K562 (cell line): ENCODE measurements at regions not wholly inside any gene's neighbourhood (a gene's known extent, or its start where the extent isn't known, plus 50 kb on each side); places are given as distances from the start of the nearest gene placed in this dataset.

Experiments
- ATAC-seq: fragments of 200-7000 bp; cut with Tn5 transposase; 3 replicates; pipeline ENCODE4 v1.9.1; 2020; ENCODE audit warnings: moderate library complexity
- BruUV-seq: library from RNA; stranded (reverse); fragments of 400-500 nt; replicated peaks from 2 replicates; lab custom pipeline; 2021; lab: Mats Ljungman, UMichigan
- CTCF ChIA-PET: fragments of 300-600 bp; formaldehyde crosslinking; extraction: SDS; loops from one replicate; lab custom pipeline; 2021; ENCODE audit warnings: low intra/inter-chr PET ratio; lab: Yijun Ruan, JAX
- POLR2A ChIA-PET: fragments of 300-600, 350-650 bp; sonication (Branson Sonifier 250); formaldehyde crosslinking; extraction: SDS; loops from one replicate; lab custom pipeline; 2021; ENCODE audit warnings: antibody characterized with exemption, inconsistent platforms; lab: Yijun Ruan, JAX
- DNase-seq, 4 experiments: peaks; one replicate each; pipeline versions ENCODE4 v3.0.0 to v3.0.0-alpha.2; 2011 to 2018; ENCODE audit warnings: low spot score in 3 of 4, mixed read lengths in 3 of 4; ENCODE audit errors: extremely low read depth in 1 of 4
- FAIRE-seq: peaks from 2 replicates; lab custom pipeline; 2011; peaks lifted over from hg19 to GRCh38; lab: Jason Lieb, UNC
- H2AFZ ChIP-seq: 2 replicates; pipeline ENCODE4 v1.6.0; 2011; ENCODE audit warnings: low read depth, low read length, control low read depth, inconsistent platforms
- H3K27ac ChIP-seq: fragments of 200-600 bp; 3 replicates; pipeline ENCODE4 v1.8.0; 2011; ENCODE audit warnings: low read depth, mild to moderate bottlenecking, control low read depth, inconsistent platforms, low read length, moderate library complexity, mixed read lengths; ENCODE audit errors: extremely low read depth
- H3K27me3 ChIP-seq, 2 experiments: fragments of 300-600 bp in 1 of 2; 2 replicates in 1 of 2; 3 replicates in 1 of 2; pipeline versions ENCODE4 v1.6.0 to v1.8.0; 2011; ENCODE audit warnings: inconsistent platforms in 2 of 2, low read length in 2 of 2, mild to moderate bottlenecking in 1 of 2, mixed read lengths in 1 of 2, moderate library complexity in 1 of 2; ENCODE audit not compliant: control insufficient read depth in 2 of 2, insufficient read depth in 2 of 2
- H3K36me3 ChIP-seq: fragments of 300-600 bp; 3 replicates; pipeline ENCODE4 v1.8.0; 2011; ENCODE audit warnings: mild to moderate bottlenecking, low read length, inconsistent platforms; ENCODE audit not compliant: control insufficient read depth, insufficient read depth
- H3K4me1 ChIP-seq, 2 experiments: fragments of 200-600 bp in 1 of 2; replicated peaks in 1 of 2; 2 replicates in 1 of 2; 3 replicates in 1 of 2; pipeline versions ENCODE4 v1.5.1 to v1.8.0; 2011; ENCODE audit warnings: inconsistent platforms in 2 of 2, low read length in 2 of 2, mild to moderate bottlenecking in 1 of 2, mixed read lengths in 1 of 2, moderate library complexity in 1 of 2; ENCODE audit not compliant: control insufficient read depth in 2 of 2, insufficient read depth in 2 of 2
- H3K4me2 ChIP-seq: 2 replicates; pipeline ENCODE4 v1.6.1; 2011; ENCODE audit warnings: low read length, control low read depth, inconsistent platforms, mixed read lengths; ENCODE audit not compliant: insufficient read depth
- H3K4me3 ChIP-seq: fragments of 200-600 bp; sonication (generic), shearing (Covaris generic); 2 replicates; pipeline ENCODE4 v1.5.1; 2016; ENCODE audit warnings: control low read depth, inconsistent platforms
- H3K79me2 ChIP-seq: fragments of 200-600 bp; 3 replicates; pipeline ENCODE4 v1.8.0; 2011; ENCODE audit warnings: low read length, inconsistent platforms; ENCODE audit not compliant: control insufficient read depth, insufficient read depth
- H3K9ac ChIP-seq, 2 experiments: 2 replicates each; pipeline versions ENCODE4 v1.6.0 to v1.6.1; 2011; ENCODE audit warnings: low read depth in 2 of 2, low read length in 2 of 2, control low read depth in 1 of 2, inconsistent platforms in 1 of 2, mild to moderate bottlenecking in 1 of 2, mixed read lengths in 1 of 2; ENCODE audit not compliant: insufficient read depth in 1 of 2
- H3K9me1 ChIP-seq: one replicate; pipeline ENCODE4 v1.6.0; 2011; ENCODE audit warnings: inconsistent platforms, mild to moderate bottlenecking, low read length, moderate library complexity; ENCODE audit not compliant: control insufficient read depth, insufficient read depth
- H3K9me3 ChIP-seq: replicated peaks from 2 replicates; pipeline ENCODE4 v1.5.1; 2011; ENCODE audit warnings: low read depth, low read length, inconsistent platforms; ENCODE audit not compliant: control insufficient read depth, insufficient read depth
- H4K20me1 ChIP-seq: replicated peaks from 2 replicates; pipeline ENCODE4 v1.6.1; 2011; ENCODE audit warnings: low read length, inconsistent platforms, mixed read lengths; ENCODE audit not compliant: control insufficient read depth, insufficient read depth
- ASH1L ChIP-seq: fragments of 450-650 bp; IDR thresholded peaks from 2 replicates; pipeline ENCODE4 v1.6.1; 2018; ENCODE audit warnings: borderline replicate concordance, mild to moderate bottlenecking, low read depth; ENCODE audit not compliant: partially characterized antibody
- CHD1 ChIP-seq: fragments of 200-600 bp; sonication (generic); IDR thresholded peaks from one replicate; pipeline ENCODE4 v1.6.1; 2012; ENCODE audit warnings: mild to moderate bottlenecking, moderate library complexity, low read length, inconsistent platforms
- DDX20 ChIP-seq: fragments of 450-650 bp; IDR thresholded peaks from 2 replicates; pipeline ENCODE4 v1.6.1; 2016; ENCODE audit warnings: missing genetic modification characterization, low read depth, mild to moderate bottlenecking, missing compliant biosample characterization, moderate library complexity
- FIP1L1 ChIP-seq: fragments of 200-400 bp; formaldehyde crosslinking; IDR thresholded peaks from 2 replicates; pipeline ENCODE4 v1.6.1; 2018; ENCODE audit warnings: mild to moderate bottlenecking, low read depth, low read length; ENCODE audit not compliant: poor library complexity, severe bottlenecking
- FOXK1 ChIP-seq: sonication (generic); formaldehyde crosslinking; IDR thresholded peaks from 2 replicates; pipeline ENCODE4 v1.8.0; 2022; ENCODE audit warnings: missing genetic modification reagents, mild to moderate bottlenecking, borderline replicate concordance
- HDGF ChIP-seq: fragments of 450-650 bp; IDR thresholded peaks from 2 replicates; pipeline ENCODE4 v1.6.1; 2016
- KAT8 ChIP-seq: fragments of 450-650 bp; IDR thresholded peaks from 2 replicates; pipeline ENCODE4 v1.6.1; 2016; ENCODE audit warnings: low read depth, mild to moderate bottlenecking
- MCM5 ChIP-seq: fragments of 450-650 bp; IDR thresholded peaks from 2 replicates; pipeline ENCODE4 v1.6.1; 2016; ENCODE audit warnings: low read depth
- NFE2 ChIP-seq: IDR thresholded peaks from 2 replicates; pipeline ENCODE4 v1.6.1; 2014; ENCODE audit warnings: antibody characterized with exemption, low read depth
- NFIX ChIP-seq: fragments of 250-450 bp; sonication (Bioruptor Pico); IDR thresholded peaks from 2 replicates; pipeline ENCODE4 v1.4.0; 2020; ENCODE audit warnings: low read depth, mild to moderate bottlenecking, moderate library complexity
- NFXL1 ChIP-seq: fragments of 450-650 bp; formaldehyde crosslinking; IDR thresholded peaks from 2 replicates; pipeline ENCODE4 v1.4.0; 2021; ENCODE audit warnings: mild to moderate bottlenecking
- POLR3A ChIP-seq: IDR thresholded peaks from 2 replicates; pipeline ENCODE4 v1.6.1; 2011; ENCODE audit warnings: borderline replicate concordance, mild to moderate bottlenecking, moderate library complexity; ENCODE audit not compliant: insufficient read length, insufficient read depth; ENCODE audit errors: extremely low read depth
- RBBP5 ChIP-seq: fragments of 200-600 bp; sonication (generic); IDR thresholded peaks from 2 replicates; pipeline ENCODE4 v1.6.1; 2012; ENCODE audit warnings: borderline replicate concordance, mild to moderate bottlenecking, low read length, control low read depth, inconsistent platforms; ENCODE audit not compliant: insufficient read depth, poor library complexity, severe bottlenecking
- TAL1 ChIP-seq: fragments of 450-650 bp; IDR thresholded peaks from 2 replicates; pipeline ENCODE4 v1.6.1; 2016; ENCODE audit warnings: mild to moderate bottlenecking
- ZNF77 ChIP-seq: fragments of 250-450 bp; sonication (Bioruptor Pico); IDR thresholded peaks from 2 replicates; pipeline ENCODE4 v1.5.0; 2020
- ZZZ3 ChIP-seq: fragments of 450-650 bp; IDR thresholded peaks from 2 replicates; pipeline ENCODE4 v1.6.1; 2016; ENCODE audit warnings: antibody characterized with exemption, mild to moderate bottlenecking, moderate library complexity
- WGBS: fragments of 100-300 bp; shearing (Covaris generic); methylation state at CpG from one replicate; pipeline ENCODE4 v1.1.6; 2016; ENCODE audit warnings: low coverage, mixed read lengths; ENCODE audit not compliant: insufficient coverage; ENCODE audit errors: missing lambda C conversion rate; 5-methylcytosine and 5-hydroxymethylcytosine counted together
- in situ Hi-C: fragments of 300-500 bp; cut with MboI; formaldehyde crosslinking; loops from 4 replicates; pipeline ENCODE4 v1.15.0; 2018; ENCODE audit warnings: inconsistent platforms, mixed read lengths
- intact Hi-C: fragments of 100-400 bp; cut with micrococcal nuclease; formaldehyde crosslinking; loops from 2 replicates; pipeline ENCODE4 v1.14.2; 2022

DNA sequence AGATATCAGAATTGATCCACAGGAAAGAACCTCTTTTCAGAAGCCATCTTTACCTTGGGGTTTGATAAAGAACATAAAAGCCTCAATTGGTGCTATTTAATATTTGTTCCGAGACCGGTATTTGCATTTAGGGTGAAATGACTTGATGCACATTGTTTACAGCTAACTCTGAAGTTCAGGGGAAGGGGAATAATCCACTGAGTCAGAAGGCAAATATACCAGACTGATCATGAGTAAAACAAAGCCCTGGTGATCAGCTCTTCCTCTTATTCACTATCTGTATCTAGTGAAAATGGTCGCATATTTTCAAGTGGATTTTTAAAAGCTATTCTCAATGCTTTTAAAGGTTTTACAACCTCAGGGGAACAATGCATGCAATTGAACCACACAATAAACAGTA lies 53.0 kb upstream of the ATP8B1 start:
- Histone ChIP-seq H3K9ac (no peak overlapping the region), H3K4me2 (no peak overlapping the region), H3K9me3 (no peaks in the 10 kb centered on the region), H3K4me3 (no peak overlapping the region), H3K27me3 (no peaks in the 10 kb centered on the region), H3K36me3 (no peaks in the 10 kb centered on the region), H3K9me1 (no peaks in the 10 kb centered on the region), H3K4me1 (peaks cover 0 to 6% of the 10 kb centered on the region in 2 experiments; a peak in 1 of 5 replicates), H4K20me1 (no peaks in the 10 kb centered on the region), H2AFZ (no peak overlapping the region), H3K79me2 (no peaks in the 10 kb centered on the region), H3K27ac (no peak overlapping the region)
- ATAC-seq, result no peak
- in situ Hi-C loops, result loop anchor here (25.0 kb wide), 1 partner anchor 219 kb away; no protein-coding TSS in a partner anchor
- POLR2A ChIA-PET, result interaction anchor here (0.6 kb wide), 1 partner anchor 263 kb away, joined by 4 read pairs; no protein-coding TSS in a partner anchor
- intact Hi-C loops, result loop anchor here (5.0 to 10.0 kb wide), 2 partner anchors 81 to 224 kb away; no protein-coding TSS in a partner anchor
- BruUV-seq, result no TSS peak
- 55% methylated on average over 3 of the region's 3 CpGs for WGBS
- TF ChIP-seq RBBP5 (no peak), ZZZ3 (no peak), HDGF (no peak), ASH1L (no peak), POLR3A (no peak), TAL1 (no peak), FIP1L1 (no peak), MCM5 (no peak), NFIX (no peak), FOXK1 (CRISPR knock-in tag) (no peak), KAT8 (no peak), CHD1 (no peak), ZNF77 (no peak), NFE2 (no peak), NFXL1 (CRISPR knock-in tag) (no peak), DDX20 (tag) (no peak)
- no peak for DNase-seq
- CTCF ChIA-PET, result no interaction called here
- no peak for FAIRE-seq
